HCT116 (cell line): ENCODE measurements at regions not wholly inside any gene's neighbourhood (a gene's known extent, or its start where the extent isn't known, plus 50 kb on each side); places are given as distances from the start of the nearest gene placed in this dataset.

Source experiments
- ATAC-seq: fragments of 200-7000 bp; cut with Tn5 transposase; 2 replicates; pipeline ENCODE4 v1.9.1; 2020; ENCODE audit warnings: mild to moderate bottlenecking, moderate library complexity
- BruUV-seq: library from RNA; stranded (reverse); fragments of 400-500 nt; replicated peaks from 2 replicates; lab custom pipeline; 2021; lab: Mats Ljungman, UMichigan
- CTCF ChIA-PET: fragments of 300-600 bp; sonication (Branson Sonifier 250); formaldehyde crosslinking; loops from one replicate; lab custom pipeline; 2021; ENCODE audit warnings: antibody characterized with exemption; lab: Charles Lee
- POLR2A ChIA-PET: fragments of 300-600, 350-600 bp; sonication (Branson Sonifier 250); formaldehyde crosslinking; loops from one replicate; lab custom pipeline; 2021; ENCODE audit warnings: antibody characterized with exemption; lab: Charles Lee
- RAD21 ChIA-PET, 2 experiments: fragments of 300-600 bp; sonication (Branson Sonifier 250); formaldehyde crosslinking; loops; one replicate each; lab custom pipeline; 2023; ENCODE audit warnings: low total read pairs in 2 of 2; ENCODE audit not compliant: uncharacterized antibody in 2 of 2, unreplicated experiment in 2 of 2, low non-redundant PET in 1 of 2; lab: Charles Lee
- DNase-seq: peaks from one replicate; pipeline ENCODE4 v3.0.0-alpha.2; 2010; ENCODE audit warnings: low read depth, low spot score
- H2AFZ ChIP-seq: fragments of 200-600 bp; shearing (Covaris generic), sonication (generic); 2 replicates; pipeline ENCODE4 v1.6.1; 2017; ENCODE audit warnings: low read depth, mixed run types, mixed read lengths, antibody characterized with exemption, low read length; ENCODE audit not compliant: poor library complexity, severe bottlenecking
- H3K27ac ChIP-seq: 2 replicates; pipeline ENCODE4 v1.5.1; 2012; ENCODE audit warnings: low read depth, low read length
- H3K27me3 ChIP-seq: fragments of 200-600 bp; sonication (generic); 2 replicates; pipeline ENCODE4 v1.6.1; 2016; ENCODE audit warnings: mixed run types, low read length, mixed read lengths; ENCODE audit not compliant: insufficient read depth
- H3K36me3 ChIP-seq, 2 experiments: fragments of 200-500 bp in 1 of 2; fragments of 200-600 bp in 1 of 2; sonication (Bioruptor generic) in 1 of 2; sonication (generic) in 1 of 2; 2 replicates each; pipeline versions ENCODE4 v1.5.1 to v1.6.1; 2014 to 2016; ENCODE audit warnings: low read length in 2 of 2, inconsistent platforms in 1 of 2, mixed read lengths in 1 of 2, mixed run types in 1 of 2; ENCODE audit not compliant: insufficient read depth in 2 of 2, control insufficient read depth in 1 of 2
- H3K4me1 ChIP-seq, 2 experiments: fragments of 200-600 bp in 1 of 2; sonication (generic) in 1 of 2; 2 replicates each; pipeline versions ENCODE4 v1.5.1 to v1.6.1; 2012 to 2017; ENCODE audit warnings: low read length in 2 of 2, inconsistent platforms in 1 of 2, mild to moderate bottlenecking in 1 of 2, mixed read lengths in 1 of 2, mixed run types in 1 of 2, moderate library complexity in 1 of 2; ENCODE audit not compliant: insufficient read depth in 2 of 2, control insufficient read depth in 1 of 2
- H3K4me2 ChIP-seq: fragments of 200-600 bp; sonication (generic); 2 replicates; pipeline ENCODE4 v1.6.1; 2017; ENCODE audit warnings: mixed run types, low read length, mixed read lengths
- H3K4me3 ChIP-seq, 2 experiments: fragments of 200-600 bp in 1 of 2; sonication (generic) in 1 of 2; replicated peaks in 1 of 2; 2 replicates each; pipeline ENCODE4 v1.5.1; 2011 to 2016; ENCODE audit warnings: low read length in 2 of 2, control low read depth in 1 of 2, low read depth in 1 of 2, mild to moderate bottlenecking in 1 of 2, mixed read lengths in 1 of 2, mixed run types in 1 of 2
- H3K79me2 ChIP-seq: fragments of 200-600 bp; sonication (generic); 2 replicates; pipeline ENCODE4 v1.6.1; 2017; ENCODE audit warnings: mild to moderate bottlenecking, mixed run types, low read length, moderate library complexity, mixed read lengths; ENCODE audit not compliant: insufficient read depth
- H3K9ac ChIP-seq: fragments of 200-600 bp; sonication (generic); 2 replicates; pipeline ENCODE4 v1.6.1; 2016; ENCODE audit warnings: low read length, mixed read lengths
- H3K9me2 ChIP-seq: fragments of 200-600 bp; sonication (generic), shearing (Covaris generic); 2 replicates; pipeline ENCODE4 v1.6.1; 2017; ENCODE audit warnings: mixed run types, mild to moderate bottlenecking, moderate library complexity; ENCODE audit not compliant: insufficient read depth
- H3K9me3 ChIP-seq, 2 experiments: fragments of 200-500 bp in 1 of 2; fragments of 200-600 bp in 1 of 2; sonication (Bioruptor generic) in 1 of 2; sonication (generic) in 1 of 2; 2 replicates each; pipeline ENCODE4 v1.6.1; 2014 to 2017; ENCODE audit warnings: low read length in 2 of 2, mixed read lengths in 2 of 2, inconsistent platforms in 1 of 2, low read depth in 1 of 2, mild to moderate bottlenecking in 1 of 2, mixed run types in 1 of 2, moderate library complexity in 1 of 2; ENCODE audit not compliant: control insufficient read depth in 1 of 2, insufficient read depth in 1 of 2
- H4K20me1 ChIP-seq: fragments of 200-600 bp; sonication (generic), shearing (Covaris generic); 2 replicates; pipeline ENCODE4 v1.6.1; 2017; ENCODE audit warnings: mixed run types, mild to moderate bottlenecking, moderate library complexity; ENCODE audit not compliant: insufficient read depth
- ATF3 ChIP-seq: IDR thresholded peaks from 2 replicates; pipeline ENCODE4 v1.6.1; 2012
- ELF1 ChIP-seq: IDR thresholded peaks from 2 replicates; pipeline ENCODE4 v1.6.1; 2012; ENCODE audit warnings: low read depth, borderline replicate concordance
- REST ChIP-seq: IDR thresholded peaks from 2 replicates; pipeline ENCODE4 v1.6.1; 2012; ENCODE audit warnings: low read depth
- ZNF274 ChIP-seq: fragments of 200-500 bp; sonication (Bioruptor generic); IDR thresholded peaks from 2 replicates; pipeline ENCODE4 v1.6.1; 2014; ENCODE audit warnings: mild to moderate bottlenecking, low read depth, low read length, inconsistent platforms
- intact Hi-C: fragments of 100-400 bp; cut with micrococcal nuclease; formaldehyde crosslinking; loops from 2 replicates; pipeline ENCODE4 v1.10.0; 2022

- no peaks in the 10 kb centered on the region for H3K79me2 ChIP-seq
- TF ChIP-seq ATF3, result no peak
- TF ChIP-seq, all 23 proteins: peak for 0
- H3K4me1 ChIP-seq, result no peaks in the 10 kb centered on the region
- H3K4me3 ChIP-seq, result no peak overlapping the region
- no peaks in the 10 kb centered on the region for H3K36me3 ChIP-seq
- RAD21 ChIA-PET, result no interaction called here
- no peak overlapping the region for H3K27ac ChIP-seq
- POLR2A ChIA-PET, result no interaction called here
- no peak overlapping the region for H2AFZ ChIP-seq
- no peaks in the 10 kb centered on the region for H3K27me3 ChIP-seq
- no peak for ATAC-seq
- H3K9me3 ChIP-seq, result peaks cover 4 to 6% of the 10 kb centered on the region in 2 experiments; a peak in 2 of 4 replicates
- DNase-seq, result no peak
- BruUV-seq, result no TSS peak
- CTCF ChIA-PET, result no interaction called here
- intact Hi-C loops, result no loop called here
- H4K20me1 ChIP-seq, result no peaks in the 10 kb centered on the region
- no peaks in the 10 kb centered on the region for H3K9me2 ChIP-seq
- H3K4me2 ChIP-seq, result no peak overlapping the region
- no peak overlapping the region for H3K9ac ChIP-seq
Observed at GRCh38 chr4:57490520-57491255, 380.5 kb upstream of the IGFBP7 start.

GRCh38 chr4:57488366-57489162 is 378.4 kb upstream of the IGFBP7 start:
- Histone ChIP-seq H4K20me1 (no peaks in the 10 kb centered on the region), H3K9me3 (peaks cover 3 to 4% of the 10 kb centered on the region in 2 experiments; a peak in 1 of 4 replicates), H2AFZ (no peak overlapping the region), H3K27ac (no peak overlapping the region), H3K9me2 (no peaks in the 10 kb centered on the region), H3K4me1 (no peaks in the 10 kb centered on the region), H3K4me3 (no peak overlapping the region), H3K4me2 (no peak overlapping the region), H3K27me3 (no peaks in the 10 kb centered on the region), H3K36me3 (no peaks in the 10 kb centered on the region), H3K9ac (no peak overlapping the region), H3K79me2 (no peaks in the 10 kb centered on the region)
- TF ChIP-seq ZNF274 (no peak), ELF1 (no peak), REST (no peak)
- ChIA-PET RAD21 (no interaction called here), CTCF (no interaction called here), POLR2A (no interaction called here)
- BruUV-seq, result no TSS peak
- DNase-seq (no peak), ATAC-seq (no peak)
- intact Hi-C loops, result no loop called here
